COLO668 (cell line): ENCODE measurements at regions not wholly inside any gene's neighbourhood (a gene's known extent, or its start where the extent isn't known, plus 50 kb on each side); places are given as distances from the start of the nearest gene placed in this dataset.

Experiments
- DNase-seq: peaks from one replicate; lab custom pipeline; 2025; ENCODE audit not compliant: unreplicated experiment; lab: John Stamatoyannopoulos, UW

GRCh38 chr6:121499666-121500065 is 64.2 kb downstream of the GJA1 start:
- DNase-seq = no peak

- DNase-seq = no peak
Measured at GRCh38 chr6:121503589-121503991, 68.1 kb downstream of the GJA1 start.

GRCh38 chr6:121504227-121504626 is 68.8 kb downstream of the GJA1 start:
- DNase-seq = no peak

GRCh38 chr6:121505284-121505683 is 69.8 kb downstream of the GJA1 start:
- no peak for DNase-seq

GRCh38 chr6:121506761-121507754 is 71.6 kb downstream of the GJA1 start:
- DNase-seq = no peak

GRCh38 chr6:121510568-121511177 is 75.2 kb downstream of the GJA1 start:
- no peak for DNase-seq

- no peak for DNase-seq
Measured at GRCh38 chr6:121515630-121516265, 80.3 kb downstream of the GJA1 start.

- DNase-seq = no peak
Measured at GRCh38 chr6:121516331-121516730, 80.9 kb downstream of the GJA1 start.

- no peak for DNase-seq
Measured at GRCh38 chr6:121520337-121521163, 85.1 kb downstream of the GJA1 start.

GRCh38 chr6:121521164-121521555 is 85.7 kb downstream of the GJA1 start:
- no peak for DNase-seq

- no peak for DNase-seq
Measured at GRCh38 chr6:121522265-121522664, 86.8 kb downstream of the GJA1 start.

GRCh38 chr6:121522771-121523386 is 87.4 kb downstream of the GJA1 start:
- DNase-seq = no peak

- DNase-seq = no peak
Measured at GRCh38 chr6:121523628-121524027, 88.2 kb downstream of the GJA1 start.

GRCh38 chr6:121526282-121526681 is 90.8 kb downstream of the GJA1 start:
- DNase-seq = no peak

GRCh38 chr6:121531658-121532169 is 96.3 kb downstream of the GJA1 start:
- DNase-seq = no peak

GRCh38 chr6:121533321-121533841 is 97.9 kb downstream of the GJA1 start:
- no peak for DNase-seq

GRCh38 chr6:121535777-121536176 is 100.3 kb downstream of the GJA1 start:
- no peak for DNase-seq

GRCh38 chr6:121536345-121536744 is 100.9 kb downstream of the GJA1 start:
- DNase-seq = no peak

GRCh38 chr6:121539439-121539838 is 104.0 kb downstream of the GJA1 start:
- DNase-seq = no peak

GRCh38 chr6:121540210-121540609 is 104.8 kb downstream of the GJA1 start:
- DNase-seq = no peak
